ENCODE measurements at regions not wholly inside any gene's neighbourhood (a gene's known extent, or its start where the extent isn't known, plus 50 kb on each side); places are given as distances from the start of the nearest gene placed in this dataset.

GRCh38 chr5:125197321-125197720, 450.9 kb upstream of the ZNF608 start:
- no peak for TF ChIP-seq POLR2A (IDR thresholded peaks at IDR 0.05; ENCODE audit: low read length)
- TF ChIP-seq GATA1 (IDR thresholded peaks at IDR 0.05; ENCODE audit: low read depth, low read length) = no peak

All from erythroblast (primary cell).